ENCODE measurements at regions not wholly inside any gene's neighbourhood (a gene's known extent, or its start where the extent isn't known, plus 50 kb on each side); places are given as distances from the start of the nearest gene placed in this dataset.

DNA sequence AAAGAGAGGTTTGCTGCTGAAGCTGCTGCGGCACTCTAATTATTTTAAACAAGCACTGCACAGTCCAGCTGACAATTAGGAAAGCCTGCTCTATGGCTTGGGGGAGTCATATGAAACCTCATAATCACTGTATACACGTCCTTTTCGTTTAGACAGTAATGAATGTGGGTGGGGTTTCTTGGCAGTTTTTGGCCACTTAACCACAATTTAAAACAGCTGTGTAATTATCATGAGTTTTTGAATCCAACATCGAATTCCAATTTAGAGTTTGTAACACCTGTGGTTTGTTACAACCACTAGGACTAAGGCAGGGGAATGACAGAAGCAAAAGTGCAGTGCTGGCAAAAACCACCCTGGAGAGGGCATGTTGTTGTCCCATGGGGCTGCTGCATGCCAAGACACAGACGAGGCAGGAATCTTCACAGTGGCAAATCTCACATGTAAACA is 99.5 kb downstream of the CXXC4 start:
- no peak for FAIRE-seq
- H2AFZ ChIP-seq (ENCODE audit: control insufficient read depth, low read length) = no peak overlapping the region
- TF ChIP-seq, protein P1, sequence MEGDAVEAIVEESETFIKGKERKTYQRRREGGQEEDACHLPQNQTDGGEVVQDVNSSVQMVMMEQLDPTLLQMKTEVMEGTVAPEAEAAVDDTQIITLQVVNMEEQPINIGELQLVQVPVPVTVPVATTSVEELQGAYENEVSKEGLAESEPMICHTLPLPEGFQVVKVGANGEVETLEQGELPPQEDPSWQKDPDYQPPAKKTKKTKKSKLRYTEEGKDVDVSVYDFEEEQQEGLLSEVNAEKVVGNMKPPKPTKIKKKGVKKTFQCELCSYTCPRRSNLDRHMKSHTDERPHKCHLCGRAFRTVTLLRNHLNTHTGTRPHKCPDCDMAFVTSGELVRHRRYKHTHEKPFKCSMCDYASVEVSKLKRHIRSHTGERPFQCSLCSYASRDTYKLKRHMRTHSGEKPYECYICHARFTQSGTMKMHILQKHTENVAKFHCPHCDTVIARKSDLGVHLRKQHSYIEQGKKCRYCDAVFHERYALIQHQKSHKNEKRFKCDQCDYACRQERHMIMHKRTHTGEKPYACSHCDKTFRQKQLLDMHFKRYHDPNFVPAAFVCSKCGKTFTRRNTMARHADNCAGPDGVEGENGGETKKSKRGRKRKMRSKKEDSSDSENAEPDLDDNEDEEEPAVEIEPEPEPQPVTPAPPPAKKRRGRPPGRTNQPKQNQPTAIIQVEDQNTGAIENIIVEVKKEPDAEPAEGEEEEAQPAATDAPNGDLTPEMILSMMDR (optimal IDR thresholded peaks at IDR 0.05 in 1 of 3, IDR thresholded peaks at IDR 0.05 in 1 of 3, conservative IDR thresholded peaks at IDR 0.05 in 1 of 3; ENCODE audit: extremely low read depth in 1 of 3, insufficient read depth in 2 of 3, low read length in 3 of 3) = no peak
- no peak for TF ChIP-seq EZH2 (IDR thresholded peaks at IDR 0.05; ENCODE audit: low read length)
- no peak overlapping the region for H3K27ac ChIP-seq (ENCODE audit: control insufficient read depth, insufficient read depth, low read length)
- no peak overlapping the region for H3K9ac ChIP-seq (ENCODE audit: control insufficient read depth, extremely low read depth, insufficient read depth, low read length)
- H3K9me1 ChIP-seq (ENCODE audit: control insufficient read depth, extremely low read depth, insufficient read depth, low read length) = no peaks in the 10 kb centered on the region
- no peak overlapping the region for H3K4me2 ChIP-seq (ENCODE audit: control insufficient read depth, extremely low read depth, insufficient read depth, low read depth, low read length)
- no peaks in the 10 kb centered on the region for H4K20me1 ChIP-seq (ENCODE audit: control insufficient read depth, extremely low read depth, insufficient read depth, low read length)
- no peaks in the 10 kb centered on the region for H3K36me3 ChIP-seq (ENCODE audit: control insufficient read depth in 2 of 2, extremely low read depth in 1 of 2, insufficient read depth in 2 of 2, low read length in 2 of 2)
- H3K79me2 ChIP-seq (ENCODE audit: control insufficient read depth, insufficient read depth, low read length) = no peaks in the 10 kb centered on the region
- dilution Hi-C loops (cut with MboI; ENCODE audit: extremely low pct_ligation_motif_present, low sequenced_read_pairs) = no loop called here
- no peak for DNase-seq (ENCODE audit: low read depth, low spot score)
- H3K4me1 ChIP-seq (ENCODE audit: control insufficient read depth, extremely low read depth, insufficient read depth, low read length) = no peaks in the 10 kb centered on the region
- no peak overlapping the region for H3K4me3 ChIP-seq (ENCODE audit: control insufficient read depth in 2 of 3, extremely low read depth in 1 of 3, insufficient read depth in 2 of 3, low read depth in 1 of 3, low read length in 3 of 3)
- H3K27me3 ChIP-seq (ENCODE audit: control insufficient read depth, extremely low read depth, insufficient read depth, low read length) = no peaks in the 10 kb centered on the region
- H3K9me3 ChIP-seq (ENCODE audit: control insufficient read depth, low read depth, low read length) = no peaks in the 10 kb centered on the region

DNA sequence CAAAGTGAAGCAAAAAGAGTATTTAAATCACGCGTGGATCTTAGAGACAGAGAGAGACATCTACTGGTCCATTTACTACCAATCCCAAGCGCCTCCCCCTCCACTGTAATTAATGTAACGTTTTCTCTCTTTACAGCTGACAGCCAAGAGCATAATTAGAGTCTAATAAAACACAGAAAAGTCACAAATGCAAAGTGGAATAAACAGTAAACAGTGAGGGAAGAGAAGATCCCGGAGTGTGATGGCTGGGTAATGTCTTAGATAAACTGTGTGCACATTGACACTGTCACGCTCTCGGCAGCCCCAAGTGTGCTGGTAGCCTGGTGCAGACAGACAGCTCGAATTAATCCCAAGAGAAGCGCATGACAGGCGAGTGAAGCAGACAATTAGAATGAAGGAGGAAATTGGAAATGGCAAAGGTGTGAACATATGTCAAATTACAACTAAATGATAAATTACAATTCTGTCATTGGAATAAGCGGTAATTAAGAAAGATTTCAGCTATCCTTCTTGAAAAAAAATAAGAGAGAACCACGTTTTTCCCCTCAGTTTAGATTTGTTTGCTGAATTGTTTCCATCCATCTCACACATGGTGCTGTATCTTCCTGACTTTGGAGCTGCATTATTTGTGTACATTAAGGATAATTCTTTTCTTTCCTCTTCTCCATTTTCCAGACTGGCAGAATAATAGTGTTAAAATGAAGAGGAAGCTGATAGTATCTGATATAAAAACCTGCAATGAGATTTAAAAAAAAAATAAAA is 100.1 kb downstream of the CXXC4 start:
- Histone ChIP-seq H3K4me2 (ENCODE audit: control insufficient read depth, extremely low read depth, insufficient read depth, low read depth, low read length) (peak overlapping the region; percentile 23), H3K36me3 (ENCODE audit: control insufficient read depth in 2 of 2, extremely low read depth in 1 of 2, insufficient read depth in 2 of 2, low read length in 2 of 2) (no peaks in the 10 kb centered on the region), H3K9me3 (ENCODE audit: control insufficient read depth, low read depth, low read length) (no peaks in the 10 kb centered on the region), H3K4me1 (ENCODE audit: control insufficient read depth, extremely low read depth, insufficient read depth, low read length) (no peaks in the 10 kb centered on the region), H3K79me2 (ENCODE audit: control insufficient read depth, insufficient read depth, low read length) (no peaks in the 10 kb centered on the region), H4K20me1 (ENCODE audit: control insufficient read depth, extremely low read depth, insufficient read depth, low read length) (no peaks in the 10 kb centered on the region), H2AFZ (ENCODE audit: control insufficient read depth, low read length) (peak overlapping the region; percentile 55), H3K9me1 (ENCODE audit: control insufficient read depth, extremely low read depth, insufficient read depth, low read length) (no peaks in the 10 kb centered on the region), H3K9ac (ENCODE audit: control insufficient read depth, extremely low read depth, insufficient read depth, low read length) (no peak overlapping the region), H3K27ac (ENCODE audit: control insufficient read depth, insufficient read depth, low read length) (no peak overlapping the region), H3K4me3 (ENCODE audit: control insufficient read depth in 2 of 3, extremely low read depth in 1 of 3, insufficient read depth in 2 of 3, low read depth in 1 of 3, low read length in 3 of 3) (no peak overlapping the region), H3K27me3 (ENCODE audit: control insufficient read depth, extremely low read depth, insufficient read depth, low read length) (no peaks in the 10 kb centered on the region)
- TF ChIP-seq, protein P1 (optimal IDR thresholded peaks at IDR 0.05 in 1 of 3, IDR thresholded peaks at IDR 0.05 in 1 of 3, conservative IDR thresholded peaks at IDR 0.05 in 1 of 3; ENCODE audit: extremely low read depth in 1 of 3, insufficient read depth in 2 of 3, low read length in 3 of 3) = no peak
- no peak for TF ChIP-seq EZH2 (IDR thresholded peaks at IDR 0.05; ENCODE audit: low read length)
- dilution Hi-C loops (cut with MboI; ENCODE audit: extremely low pct_ligation_motif_present, low sequenced_read_pairs) = no loop called here
- no peak for DNase-seq (ENCODE audit: low read depth, low spot score)
- FAIRE-seq = no peak
